ENCODE measurements at regions not wholly inside any gene's neighbourhood (a gene's known extent, or its start where the extent isn't known, plus 50 kb on each side); places are given as distances from the start of the nearest gene placed in this dataset.

- TF ChIP-seq CTCF (IDR thresholded peaks at IDR 0.05) (peak in 1 of 12 donors; percentile 12), POLR2A (IDR thresholded peaks at IDR 0.05) (no peak)
Measured at GRCh38 chr9:106143781-106144180, 449.4 kb downstream of the TMEM38B start.

Data from heart left ventricle (tissue), 13 donors.